Mucosa of rectum (tissue), 2 donors: ENCODE measurements at regions not wholly inside any gene's neighbourhood (a gene's known extent, or its start where the extent isn't known, plus 50 kb on each side); places are given as distances from the start of the nearest gene placed in this dataset.
A peak's percentile ranks its signal among the peaks of the same experiment; 100 is the strongest.

Experiments
- H3K27ac ChIP-seq, 2 donors: one replicate each; pipeline ENCODE4 v1.7.0; 2013; ENCODE audit warnings: inconsistent platforms in 2 of 2, low read depth in 2 of 2, low read length in 2 of 2
- H3K27me3 ChIP-seq, 2 donors: one replicate each; pipeline ENCODE4 v1.7.0; 2013; ENCODE audit warnings: low read length in 2 of 2; ENCODE audit not compliant: control insufficient read depth in 2 of 2, insufficient read depth in 2 of 2
- H3K36me3 ChIP-seq, 2 donors: one replicate each; pipeline ENCODE4 v1.7.0; 2013; ENCODE audit warnings: low read length in 2 of 2; ENCODE audit not compliant: control insufficient read depth in 2 of 2, insufficient read depth in 2 of 2
- H3K4me1 ChIP-seq, 2 donors: one replicate each; pipeline ENCODE4 v1.7.0; 2013; ENCODE audit warnings: low read length in 2 of 2, mild to moderate bottlenecking in 1 of 2; ENCODE audit not compliant: control insufficient read depth in 2 of 2, insufficient read depth in 2 of 2
- H3K4me3 ChIP-seq, 2 donors: one replicate each; pipeline ENCODE4 v1.7.0; 2013; ENCODE audit warnings: low read length in 2 of 2
- H3K9ac ChIP-seq, 2 donors: one replicate each; pipeline ENCODE4 v1.7.0; 2013; ENCODE audit warnings: low read length in 2 of 2, low read depth in 1 of 2, mild to moderate bottlenecking in 1 of 2
- H3K9me3 ChIP-seq, 2 donors: one replicate each; pipeline ENCODE4 v1.7.0; 2013; ENCODE audit warnings: low read length in 2 of 2; ENCODE audit not compliant: control insufficient read depth in 2 of 2
- donor health status: healthy.
- donor health status: Normal muscosa, but diverticular disease.

DNA sequence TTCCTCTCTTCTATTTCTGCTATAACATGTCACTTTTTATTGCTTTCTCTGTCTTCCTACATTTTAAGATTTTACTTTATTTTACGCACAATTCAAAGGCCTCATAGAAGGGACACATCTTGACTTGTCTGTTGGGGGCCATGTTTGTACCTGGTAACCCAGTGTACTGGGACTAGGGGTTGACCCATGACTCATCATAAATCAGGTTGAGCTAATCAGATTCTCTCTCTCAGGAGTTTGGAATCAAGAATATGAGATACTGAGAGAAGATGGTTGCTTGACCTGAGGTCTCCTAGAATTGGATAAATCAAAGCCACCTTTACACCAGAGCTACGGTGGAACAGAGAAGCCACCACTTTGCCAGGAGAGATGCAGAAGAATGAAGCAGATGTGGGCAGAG, 153.0 kb downstream of the UXS1 start:
- H3K27me3 ChIP-seq, result no peaks in the 10 kb centered on the region
- no peaks in the 10 kb centered on the region for H3K9me3 ChIP-seq
- no peak overlapping the region for H3K27ac ChIP-seq
- H3K4me1 ChIP-seq, result no peaks in the 10 kb centered on the region
- no peak overlapping the region for H3K4me3 ChIP-seq
- no peaks in the 10 kb centered on the region for H3K36me3 ChIP-seq
- no peak overlapping the region for H3K9ac ChIP-seq

DNA sequence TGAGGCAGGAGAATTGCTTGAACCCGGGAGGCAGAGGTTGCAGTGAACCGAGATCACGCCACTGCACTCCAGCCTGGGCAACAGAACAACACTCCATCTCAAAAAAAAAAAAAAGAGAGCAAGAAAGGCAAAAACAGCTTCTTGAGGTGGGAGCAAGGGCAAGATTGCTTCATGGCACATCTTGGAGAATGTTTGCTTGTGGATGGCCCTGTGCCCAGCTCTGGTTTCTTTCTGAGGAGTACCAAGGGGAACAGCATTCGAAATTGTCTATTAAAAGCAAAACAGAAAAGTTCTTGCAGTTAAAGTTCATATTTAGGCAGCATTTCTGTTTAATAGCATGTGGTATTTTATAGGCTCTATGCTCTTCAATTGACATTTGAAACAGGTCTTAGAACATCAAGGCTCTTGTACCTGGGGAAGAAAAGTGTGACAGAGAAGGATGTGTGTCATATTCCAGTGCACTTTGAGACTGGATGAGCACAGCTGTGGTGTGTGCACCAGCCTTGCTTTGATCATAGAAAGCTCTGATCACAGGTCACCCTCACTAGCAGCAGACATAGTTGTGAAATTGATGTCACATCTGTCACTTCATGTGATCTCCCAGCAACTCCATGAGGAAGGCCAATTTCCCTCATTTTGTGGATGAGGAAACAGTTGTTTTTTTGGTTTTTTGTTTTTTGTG, 154.3 kb downstream of the UXS1 start:
- Histone ChIP-seq H3K9ac (no peak overlapping the region), H3K27me3 (no peaks in the 10 kb centered on the region), H3K4me1 (no peaks in the 10 kb centered on the region), H3K27ac (no peak overlapping the region), H3K9me3 (no peaks in the 10 kb centered on the region), H3K36me3 (no peaks in the 10 kb centered on the region), H3K4me3 (no peak overlapping the region)

DNA sequence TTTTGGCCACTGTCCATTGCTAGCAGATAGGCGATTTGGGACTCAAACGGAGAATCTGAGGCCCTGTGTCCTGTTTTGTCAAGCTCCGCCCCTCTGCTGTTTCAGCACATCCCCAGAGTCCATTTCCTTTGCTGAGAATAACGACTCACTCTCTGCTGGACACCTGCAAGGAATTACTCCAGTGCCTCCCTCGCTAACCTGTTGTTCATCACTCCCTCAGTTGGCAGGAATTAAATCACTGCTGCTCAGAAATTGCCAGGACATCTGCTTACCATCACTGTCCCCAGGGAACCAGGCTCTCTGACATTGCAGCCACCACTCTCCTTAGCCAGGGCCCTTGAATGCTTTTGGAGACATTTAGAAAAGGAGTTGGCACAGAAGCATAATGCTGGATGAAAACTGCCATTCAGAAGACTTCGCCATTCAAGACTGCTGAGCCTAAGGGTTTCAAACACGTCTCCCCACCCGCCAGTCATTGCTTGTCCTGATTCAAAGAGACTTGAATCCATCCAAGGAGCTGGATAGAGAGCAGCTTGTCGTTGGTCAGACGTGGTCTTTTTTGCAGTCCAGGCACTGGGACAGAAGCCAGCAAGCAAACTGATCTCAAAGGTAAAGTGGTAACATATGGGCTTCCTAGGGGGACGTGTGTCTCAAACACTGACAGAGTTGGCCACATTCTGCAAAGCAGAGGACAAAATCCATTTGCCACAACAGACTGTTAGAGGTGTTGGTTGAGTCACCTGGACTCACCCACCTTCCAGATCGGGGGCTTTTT, 155.3 kb downstream of the UXS1 start:
- Histone ChIP-seq H3K9ac (no peak overlapping the region), H3K27me3 (no peaks in the 10 kb centered on the region), H3K27ac (no peak overlapping the region), H3K4me3 (no peak overlapping the region), H3K4me1 (no peaks in the 10 kb centered on the region), H3K9me3 (no peaks in the 10 kb centered on the region), H3K36me3 (no peaks in the 10 kb centered on the region)

DNA sequence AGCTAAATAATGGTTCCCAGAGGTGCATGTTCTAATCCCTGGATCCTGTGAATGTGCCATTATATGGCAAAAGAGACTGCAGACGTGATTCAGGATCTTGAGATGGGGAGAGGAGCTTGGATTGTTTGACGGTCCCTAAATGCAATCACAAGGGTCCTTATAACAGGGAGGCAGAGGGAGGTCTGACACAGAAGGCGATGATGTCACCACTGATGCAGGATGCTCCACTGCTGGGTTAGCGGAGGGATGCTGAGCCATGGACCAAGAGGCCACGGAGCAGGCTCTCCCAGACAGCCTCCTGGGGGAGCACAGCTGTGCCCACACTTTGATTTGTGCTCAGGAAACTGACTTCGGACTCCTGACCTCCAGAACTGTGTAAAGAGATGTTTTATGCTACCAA, 156.2 kb downstream of the UXS1 start:
- Histone ChIP-seq H3K27me3 (no peaks in the 10 kb centered on the region), H3K4me3 (no peak overlapping the region), H3K27ac (no peak overlapping the region), H3K9me3 (no peaks in the 10 kb centered on the region), H3K9ac (no peak overlapping the region), H3K4me1 (no peaks in the 10 kb centered on the region), H3K36me3 (no peaks in the 10 kb centered on the region)

DNA sequence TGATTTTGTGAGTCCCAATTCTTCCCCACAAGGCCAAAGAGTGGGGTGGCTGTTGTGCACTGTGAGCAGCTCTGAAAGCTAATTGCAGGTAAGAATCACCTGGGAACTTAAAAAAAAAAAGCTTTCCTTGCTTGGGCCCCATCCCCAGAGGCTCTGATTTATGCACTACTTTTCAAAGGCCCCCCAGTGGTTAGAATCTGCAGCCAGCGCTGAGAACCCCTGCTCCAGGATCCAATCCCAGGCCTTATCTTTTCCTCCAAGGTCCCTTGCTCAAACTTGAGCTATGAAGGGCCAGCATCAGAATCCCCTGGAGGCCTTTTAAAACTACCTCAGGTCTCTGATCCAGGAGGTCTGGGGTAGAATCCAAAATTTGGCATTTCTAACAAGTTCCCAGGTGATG, 156.8 kb downstream of the UXS1 start:
- no peak overlapping the region for H3K4me3 ChIP-seq
- H3K27me3 ChIP-seq, result no peaks in the 10 kb centered on the region
- no peaks in the 10 kb centered on the region for H3K4me1 ChIP-seq
- H3K27ac ChIP-seq, result no peak overlapping the region
- no peaks in the 10 kb centered on the region for H3K9me3 ChIP-seq
- H3K36me3 ChIP-seq, result no peaks in the 10 kb centered on the region
- no peak overlapping the region for H3K9ac ChIP-seq

DNA sequence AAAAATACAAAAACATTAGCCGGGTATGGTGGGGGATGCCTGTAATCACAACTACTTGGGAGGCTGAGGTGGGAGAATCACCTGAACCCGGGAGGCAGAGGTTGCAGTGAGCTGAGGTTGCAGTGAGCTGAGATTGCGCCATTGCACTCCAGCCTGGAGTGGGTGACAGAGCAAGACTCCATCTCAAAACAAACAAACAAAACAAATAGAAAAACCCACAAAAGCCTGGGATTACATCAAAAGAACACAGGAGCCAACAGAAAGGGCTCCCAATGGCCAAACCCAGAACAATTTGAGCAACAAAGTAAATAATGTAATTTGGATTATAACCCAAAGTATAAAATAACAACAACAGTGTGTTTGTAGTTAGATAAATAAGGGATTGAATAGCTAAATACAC, 159.8 kb downstream of the UXS1 start:
- peaks cover 4 to 8% of the 10 kb centered on the region in 2 donors for H3K4me1 ChIP-seq
- no peaks in the 10 kb centered on the region for H3K9me3 ChIP-seq
- no peak overlapping the region for H3K4me3 ChIP-seq
- H3K27me3 ChIP-seq, result no peaks in the 10 kb centered on the region
- H3K36me3 ChIP-seq, result no peaks in the 10 kb centered on the region
- no peak overlapping the region for H3K9ac ChIP-seq
- no peak overlapping the region for H3K27ac ChIP-seq

DNA sequence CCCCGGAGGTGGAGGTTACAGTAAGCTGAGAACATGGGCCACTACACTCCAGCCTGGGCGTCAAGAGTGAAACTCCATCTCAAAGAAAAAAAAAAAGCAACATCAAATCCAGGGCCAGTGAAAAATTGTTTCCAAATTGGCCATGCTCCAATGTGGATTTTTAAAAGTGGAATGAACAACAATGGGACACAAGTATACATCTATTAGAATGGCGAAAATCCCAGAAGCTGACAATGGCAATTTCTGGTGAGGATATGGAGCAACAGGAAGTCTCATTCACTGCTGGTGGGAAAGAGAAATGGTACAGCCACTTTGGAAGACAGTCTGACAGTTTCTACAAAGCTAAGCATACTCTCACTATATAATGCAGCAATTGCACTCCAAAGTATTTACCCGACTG, 161.4 kb downstream of the UXS1 start:
- Histone ChIP-seq H3K9ac (no peak overlapping the region), H3K27ac (no peak overlapping the region), H3K9me3 (no peaks in the 10 kb centered on the region), H3K36me3 (no peaks in the 10 kb centered on the region), H3K27me3 (no peaks in the 10 kb centered on the region), H3K4me1 (peaks cover 4 to 8% of the 10 kb centered on the region in 2 donors), H3K4me3 (no peak overlapping the region)

DNA sequence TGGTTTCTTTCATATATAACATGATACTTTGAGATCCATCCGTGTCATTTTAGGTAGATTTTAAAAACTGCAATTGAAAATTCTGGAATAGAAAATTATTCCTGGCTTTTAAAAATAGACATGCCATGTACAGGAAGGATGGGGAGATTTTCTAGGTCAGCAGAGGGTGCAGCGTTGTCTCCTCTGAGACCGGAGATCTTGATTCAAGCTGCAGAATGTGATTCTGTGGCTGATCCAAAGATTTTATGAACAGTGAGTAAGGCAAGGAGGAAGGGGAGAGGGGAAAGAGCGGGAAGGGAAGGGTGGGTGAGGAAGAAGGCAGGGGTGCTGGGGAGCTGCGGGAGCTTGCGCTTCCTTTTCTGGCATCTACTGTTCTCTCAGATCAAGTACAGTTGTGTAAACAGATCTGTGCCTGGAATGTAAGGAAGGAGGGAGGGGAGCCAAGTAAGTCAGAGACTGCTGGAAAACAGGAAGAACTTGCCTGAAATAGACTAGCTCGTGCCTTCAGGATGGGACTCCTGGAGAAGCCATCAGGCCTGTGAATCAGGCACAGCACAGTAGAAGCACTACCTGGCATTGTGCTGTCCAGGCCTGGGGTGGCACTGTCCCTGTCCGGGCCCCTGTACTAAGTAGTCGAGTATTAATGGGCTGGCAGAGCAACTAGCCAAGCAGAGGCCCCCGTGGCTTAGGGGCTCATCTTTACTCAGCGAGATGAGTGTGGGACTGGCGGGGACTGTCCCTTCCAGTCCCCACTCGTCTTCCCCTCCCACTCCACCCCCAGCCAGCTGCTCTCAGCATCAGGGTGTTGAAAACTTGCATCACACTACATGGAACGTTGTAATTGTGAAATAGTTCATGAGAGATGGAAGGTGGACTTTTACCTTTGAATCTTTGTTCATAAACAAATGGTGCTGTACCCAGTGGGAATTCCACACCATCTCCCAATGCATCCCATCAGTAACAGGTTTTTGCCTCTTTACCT, 163.5 kb downstream of the UXS1 start:
- H3K27me3 ChIP-seq, result no peaks in the 10 kb centered on the region
- peak overlapping the region in 1 of 2 donors; percentile 7 for H3K4me3 ChIP-seq
- peak overlapping the region; percentile 44 to 60 for H3K27ac ChIP-seq
- no peak overlapping the region for H3K9ac ChIP-seq
- peaks cover 4 to 8% of the 10 kb centered on the region in 2 donors for H3K4me1 ChIP-seq
- no peaks in the 10 kb centered on the region for H3K9me3 ChIP-seq
- H3K36me3 ChIP-seq, result no peaks in the 10 kb centered on the region

DNA sequence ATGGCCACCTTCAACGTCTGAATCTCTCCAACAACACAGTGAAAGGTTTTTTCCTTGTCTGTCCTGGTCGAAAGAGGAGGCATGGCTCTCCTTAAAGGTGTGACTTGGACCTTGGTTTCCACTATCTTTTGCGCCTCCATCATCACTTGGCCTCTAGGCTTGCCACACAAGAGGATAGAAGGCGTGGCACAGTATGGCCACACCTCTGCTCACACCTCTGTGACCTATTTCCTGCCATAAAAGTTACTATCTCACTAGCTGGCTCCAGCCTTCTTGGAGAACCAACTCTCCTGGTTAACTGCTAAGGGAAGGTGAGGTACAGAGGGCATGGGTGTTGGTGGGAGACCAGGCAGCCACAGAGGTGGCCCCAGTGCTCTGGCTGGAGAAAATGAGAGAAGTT, 165.9 kb downstream of the UXS1 start:
- Histone ChIP-seq H3K27me3 (no peaks in the 10 kb centered on the region), H3K36me3 (no peaks in the 10 kb centered on the region), H3K9ac (no peak overlapping the region), H3K4me1 (peaks cover 4 to 8% of the 10 kb centered on the region in 2 donors), H3K9me3 (no peaks in the 10 kb centered on the region), H3K4me3 (no peak overlapping the region), H3K27ac (no peak overlapping the region)
